SK-N-SH (cell line): ENCODE measurements at regions not wholly inside any gene's neighbourhood (a gene's known extent, or its start where the extent isn't known, plus 50 kb on each side); places are given as distances from the start of the nearest gene placed in this dataset.

Experiments
- CTCF ChIA-PET: fragments of 300-600, 350-600 bp; formaldehyde crosslinking; extraction: SDS; loops from one replicate; lab custom pipeline; 2021; lab: Yijun Ruan, JAX
- POLR2A ChIA-PET: fragments of 350-600 bp; sonication (Branson Sonifier 250); formaldehyde crosslinking; extraction: SDS; loops from one replicate; lab custom pipeline; 2020; ENCODE audit warnings: antibody characterized with exemption, inconsistent platforms; lab: Yijun Ruan, JAX
- DNase-seq: peaks from one replicate; pipeline ENCODE4 v3.0.0; 2012
- H2AFZ ChIP-seq: fragments of 200-600 bp; sonication (generic); 2 replicates; pipeline ENCODE4 v1.8.1; 2016; ENCODE audit warnings: antibody characterized with exemption, mild to moderate bottlenecking, low read depth
- H3F3A ChIP-seq: fragments of 200-600 bp; sonication (generic); replicated peaks from 2 replicates; pipeline ENCODE3; 2016; ENCODE audit warnings: antibody characterized with exemption, mild to moderate bottlenecking; ENCODE audit not compliant: insufficient read depth
- H3K27ac ChIP-seq, 2 experiments: fragments of 200-500 bp in 1 of 2; fragments of 200-600 bp in 1 of 2; sonication (Bioruptor generic) in 1 of 2; sonication (generic), shearing (Covaris generic) in 1 of 2; 2 replicates each; pipeline versions ENCODE4 v1.5.1 to v1.6.1; 2014 to 2016; ENCODE audit warnings: low read depth in 2 of 2, inconsistent platforms in 1 of 2, low read length in 1 of 2, mild to moderate bottlenecking in 1 of 2, mixed read lengths in 1 of 2
- H3K27me3 ChIP-seq: fragments of 200-600 bp; sonication (generic), shearing (Covaris generic); 2 replicates; pipeline ENCODE4 v1.6.1; 2016; ENCODE audit warnings: mixed run types; ENCODE audit not compliant: insufficient read depth
- H3K36me3 ChIP-seq, 2 experiments: fragments of 200-500 bp in 1 of 2; fragments of 200-600 bp in 1 of 2; sonication (Bioruptor generic) in 1 of 2; sonication (generic) in 1 of 2; replicated peaks in 1 of 2; 2 replicates each; pipeline versions ENCODE3 to v1.5.1; 2014 to 2016; ENCODE audit warnings: low read length in 1 of 2, mild to moderate bottlenecking in 1 of 2; ENCODE audit not compliant: insufficient read depth in 2 of 2, control insufficient read depth in 1 of 2
- H3K4me1 ChIP-seq, 2 experiments: fragments of 200-500 bp in 1 of 2; fragments of 200-600 bp in 1 of 2; sonication (Bioruptor generic) in 1 of 2; sonication (generic), shearing (Covaris generic) in 1 of 2; 2 replicates each; pipeline versions ENCODE4 v1.5.1 to v1.6.1; 2014 to 2016; ENCODE audit warnings: low read depth in 1 of 2, low read length in 1 of 2, mixed run types in 1 of 2; ENCODE audit not compliant: insufficient read depth in 2 of 2, control insufficient read depth in 1 of 2
- H3K4me2 ChIP-seq: fragments of 200-600 bp; sonication (generic), shearing (Covaris generic); 2 replicates; pipeline ENCODE4 v1.6.1; 2017; ENCODE audit warnings: mixed run types
- H3K4me3 ChIP-seq, 2 experiments: fragments of 200-500 bp in 1 of 2; fragments of 200-600 bp in 1 of 2; sonication (Bioruptor generic) in 1 of 2; sonication (generic), shearing (Covaris generic) in 1 of 2; 2 replicates each; pipeline versions ENCODE4 v1.5.1 to v1.8.1; 2014 to 2016; ENCODE audit warnings: low read depth in 2 of 2, inconsistent platforms in 1 of 2, low read length in 1 of 2, mild to moderate bottlenecking in 1 of 2, mixed read lengths in 1 of 2, moderate library complexity in 1 of 2
- H3K79me2 ChIP-seq: fragments of 200-600 bp; sonication (generic); 2 replicates; pipeline ENCODE4 v1.8.1; 2017; ENCODE audit warnings: mild to moderate bottlenecking; ENCODE audit not compliant: insufficient read depth
- H3K9ac ChIP-seq: fragments of 200-600 bp; sonication (generic); 2 replicates; pipeline ENCODE4 v1.6.1; 2017; ENCODE audit warnings: mixed run types
- H3K9me2 ChIP-seq: fragments of 200-600 bp; sonication (generic); 2 replicates; pipeline ENCODE4 v1.6.1; 2017; ENCODE audit warnings: mixed run types
- H3K9me3 ChIP-seq: fragments of 200-600 bp; sonication (generic); 2 replicates; pipeline ENCODE4 v1.6.1; 2017; ENCODE audit warnings: mixed run types, mild to moderate bottlenecking, moderate library complexity
- H4K20me1 ChIP-seq: fragments of 200-600 bp; sonication (generic); 2 replicates; pipeline ENCODE4 v1.6.1; 2017; ENCODE audit warnings: mild to moderate bottlenecking, mixed run types; ENCODE audit not compliant: insufficient read depth
- CHD2 ChIP-seq: fragments of 150-350 bp; IDR thresholded peaks from 2 replicates; pipeline ENCODE4 v1.6.1; 2018; ENCODE audit warnings: low read length; ENCODE audit not compliant: partially characterized antibody
- ELF1 ChIP-seq: IDR thresholded peaks from 2 replicates; pipeline ENCODE4 v1.4.0; 2012
- EZH2phosphoT487 ChIP-seq: fragments of 200-600 bp; sonication (generic); IDR thresholded peaks from 2 replicates; pipeline ENCODE4 v1.6.1; 2017; ENCODE audit warnings: low read depth, mixed run types, mild to moderate bottlenecking, antibody characterized with exemption, moderate library complexity, borderline replicate concordance
- FOSL2 ChIP-seq: IDR thresholded peaks from 2 replicates; pipeline ENCODE4 v1.4.0; 2012; ENCODE audit warnings: low read depth, mild to moderate bottlenecking, moderate library complexity, borderline replicate concordance
- FOXJ3 ChIP-seq: sonication (generic); formaldehyde crosslinking; IDR thresholded peaks from 2 replicates; pipeline ENCODE4 v1.5.1; 2020; ENCODE audit warnings: mild to moderate bottlenecking, missing genetic modification reagents
- GABPA ChIP-seq: IDR thresholded peaks from 2 replicates; pipeline ENCODE4 v1.4.0; 2012; ENCODE audit warnings: low read depth, mild to moderate bottlenecking
- MAX ChIP-seq: IDR thresholded peaks from 2 replicates; pipeline ENCODE4 v1.4.0; 2012; ENCODE audit warnings: low read depth
- MEF2A ChIP-seq: IDR thresholded peaks from 2 replicates; pipeline ENCODE4 v1.4.0; 2012; ENCODE audit warnings: low read depth, borderline replicate concordance
- NFIC ChIP-seq: IDR thresholded peaks from 2 replicates; pipeline ENCODE4 v1.4.0; 2012; ENCODE audit warnings: borderline replicate concordance
- RAD21 ChIP-seq: IDR thresholded peaks from 2 replicates; pipeline ENCODE4 v1.6.1; 2012; ENCODE audit warnings: mild to moderate bottlenecking, low read length
- RCOR1 ChIP-seq: fragments of 150-350 bp; IDR thresholded peaks from 2 replicates; pipeline ENCODE4 v1.6.1; 2017; ENCODE audit warnings: antibody characterized with exemption, low read length
- RXRA ChIP-seq: IDR thresholded peaks from 2 replicates; pipeline ENCODE4 v1.4.0; 2012; ENCODE audit warnings: low read depth, mild to moderate bottlenecking, borderline replicate concordance
- SMC3 ChIP-seq: IDR thresholded peaks from 2 replicates; pipeline ENCODE4 v1.6.1; 2012; ENCODE audit warnings: low read depth, low read length, improper control_type of control experiment
- TAF1 ChIP-seq: IDR thresholded peaks from 2 replicates; pipeline ENCODE4 v1.6.1; 2012; ENCODE audit warnings: low read depth, mild to moderate bottlenecking, low read length, moderate library complexity, borderline replicate concordance
- TCF12 ChIP-seq: IDR thresholded peaks from 2 replicates; pipeline ENCODE4 v1.4.0; 2012
- WGBS: methylation state at CpG from one replicate; pipeline ENCODE4 v1.1.6; 2017; ENCODE audit warnings: low lambda C conversion rate; 5-methylcytosine and 5-hydroxymethylcytosine counted together
- TF ChIP-seq, protein P1 (sequence below): IDR thresholded peaks from 2 replicates; pipeline ENCODE4 v1.6.1; 2012; ENCODE audit warnings: mild to moderate bottlenecking, low read depth, low read length, moderate library complexity
- TF ChIP-seq, protein P2 (sequence below): fragments of 150-350 bp; IDR thresholded peaks from 2 replicates; pipeline ENCODE4 v1.6.1; 2017; ENCODE audit warnings: antibody characterized with exemption, low read length, low read depth, borderline replicate concordance
- TF ChIP-seq, protein P3 (sequence below): IDR thresholded peaks from 2 replicates; pipeline ENCODE4 v1.4.0; 2012; ENCODE audit warnings: low read depth, borderline replicate concordance
- TF ChIP-seq, protein P4 (sequence below): IDR thresholded peaks from 2 replicates; pipeline ENCODE4 v1.4.0; 2012; ENCODE audit warnings: low read depth, borderline replicate concordance

- H3K27ac ChIP-seq = no peak overlapping the region
- CTCF ChIA-PET = interaction anchor here (0.6 kb wide), 1 partner anchor 655 kb away, joined by 4 read pairs; no protein-coding TSS in a partner anchor
- POLR2A ChIA-PET = no interaction called here
Observed at GRCh38 chr5:125313555-125313954, 567.1 kb upstream of the ZNF608 start.

More at GRCh38 chr5:125313555-125313954, 567.1 kb upstream of the ZNF608 start:
- no peak overlapping the region for H2AFZ ChIP-seq
- H3K9me3 ChIP-seq = no peaks in the 10 kb centered on the region; the same call in 1 of the 2 replicates
- H3K4me1 ChIP-seq = peaks cover 14 to 20% of the 10 kb centered on the region in 2 experiments
- WGBS = 94% methylated on average over 4 of the region's 4 CpGs
- H3K4me3 ChIP-seq = no peak overlapping the region
- TF ChIP-seq MEF2A = no peak
- TF ChIP-seq, protein P1, sequence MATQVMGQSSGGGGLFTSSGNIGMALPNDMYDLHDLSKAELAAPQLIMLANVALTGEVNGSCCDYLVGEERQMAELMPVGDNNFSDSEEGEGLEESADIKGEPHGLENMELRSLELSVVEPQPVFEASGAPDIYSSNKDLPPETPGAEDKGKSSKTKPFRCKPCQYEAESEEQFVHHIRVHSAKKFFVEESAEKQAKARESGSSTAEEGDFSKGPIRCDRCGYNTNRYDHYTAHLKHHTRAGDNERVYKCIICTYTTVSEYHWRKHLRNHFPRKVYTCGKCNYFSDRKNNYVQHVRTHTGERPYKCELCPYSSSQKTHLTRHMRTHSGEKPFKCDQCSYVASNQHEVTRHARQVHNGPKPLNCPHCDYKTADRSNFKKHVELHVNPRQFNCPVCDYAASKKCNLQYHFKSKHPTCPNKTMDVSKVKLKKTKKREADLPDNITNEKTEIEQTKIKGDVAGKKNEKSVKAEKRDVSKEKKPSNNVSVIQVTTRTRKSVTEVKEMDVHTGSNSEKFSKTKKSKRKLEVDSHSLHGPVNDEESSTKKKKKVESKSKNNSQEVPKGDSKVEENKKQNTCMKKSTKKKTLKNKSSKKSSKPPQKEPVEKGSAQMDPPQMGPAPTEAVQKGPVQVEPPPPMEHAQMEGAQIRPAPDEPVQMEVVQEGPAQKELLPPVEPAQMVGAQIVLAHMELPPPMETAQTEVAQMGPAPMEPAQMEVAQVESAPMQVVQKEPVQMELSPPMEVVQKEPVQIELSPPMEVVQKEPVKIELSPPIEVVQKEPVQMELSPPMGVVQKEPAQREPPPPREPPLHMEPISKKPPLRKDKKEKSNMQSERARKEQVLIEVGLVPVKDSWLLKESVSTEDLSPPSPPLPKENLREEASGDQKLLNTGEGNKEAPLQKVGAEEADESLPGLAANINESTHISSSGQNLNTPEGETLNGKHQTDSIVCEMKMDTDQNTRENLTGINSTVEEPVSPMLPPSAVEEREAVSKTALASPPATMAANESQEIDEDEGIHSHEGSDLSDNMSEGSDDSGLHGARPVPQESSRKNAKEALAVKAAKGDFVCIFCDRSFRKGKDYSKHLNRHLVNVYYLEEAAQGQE = no peak
- no peak for TF ChIP-seq FOXJ3 (CRISPR knock-in tag)
- TF ChIP-seq NFIC = no peak
- TF ChIP-seq ELF1 = no peak
- no peak for TF ChIP-seq CHD2
- no peak for TF ChIP-seq RAD21
- no peak for TF ChIP-seq GABPA
- TF ChIP-seq, protein P2, sequence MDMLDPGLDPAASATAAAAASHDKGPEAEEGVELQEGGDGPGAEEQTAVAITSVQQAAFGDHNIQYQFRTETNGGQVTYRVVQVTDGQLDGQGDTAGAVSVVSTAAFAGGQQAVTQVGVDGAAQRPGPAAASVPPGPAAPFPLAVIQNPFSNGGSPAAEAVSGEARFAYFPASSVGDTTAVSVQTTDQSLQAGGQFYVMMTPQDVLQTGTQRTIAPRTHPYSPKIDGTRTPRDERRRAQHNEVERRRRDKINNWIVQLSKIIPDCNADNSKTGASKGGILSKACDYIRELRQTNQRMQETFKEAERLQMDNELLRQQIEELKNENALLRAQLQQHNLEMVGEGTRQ = no peak
- TF ChIP-seq TCF12 = no peak
- no peak for TF ChIP-seq MAX
- TF ChIP-seq TAF1 = no peak
- TF ChIP-seq, protein P3, sequence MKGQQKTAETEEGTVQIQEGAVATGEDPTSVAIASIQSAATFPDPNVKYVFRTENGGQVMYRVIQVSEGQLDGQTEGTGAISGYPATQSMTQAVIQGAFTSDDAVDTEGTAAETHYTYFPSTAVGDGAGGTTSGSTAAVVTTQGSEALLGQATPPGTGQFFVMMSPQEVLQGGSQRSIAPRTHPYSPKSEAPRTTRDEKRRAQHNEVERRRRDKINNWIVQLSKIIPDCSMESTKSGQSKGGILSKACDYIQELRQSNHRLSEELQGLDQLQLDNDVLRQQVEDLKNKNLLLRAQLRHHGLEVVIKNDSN = no peak
- no peak for TF ChIP-seq RCOR1
- no peak for TF ChIP-seq RXRA
- TF ChIP-seq SMC3 = no peak
- TF ChIP-seq EZH2phosphoT487 = no peak
- TF ChIP-seq, protein P4, sequence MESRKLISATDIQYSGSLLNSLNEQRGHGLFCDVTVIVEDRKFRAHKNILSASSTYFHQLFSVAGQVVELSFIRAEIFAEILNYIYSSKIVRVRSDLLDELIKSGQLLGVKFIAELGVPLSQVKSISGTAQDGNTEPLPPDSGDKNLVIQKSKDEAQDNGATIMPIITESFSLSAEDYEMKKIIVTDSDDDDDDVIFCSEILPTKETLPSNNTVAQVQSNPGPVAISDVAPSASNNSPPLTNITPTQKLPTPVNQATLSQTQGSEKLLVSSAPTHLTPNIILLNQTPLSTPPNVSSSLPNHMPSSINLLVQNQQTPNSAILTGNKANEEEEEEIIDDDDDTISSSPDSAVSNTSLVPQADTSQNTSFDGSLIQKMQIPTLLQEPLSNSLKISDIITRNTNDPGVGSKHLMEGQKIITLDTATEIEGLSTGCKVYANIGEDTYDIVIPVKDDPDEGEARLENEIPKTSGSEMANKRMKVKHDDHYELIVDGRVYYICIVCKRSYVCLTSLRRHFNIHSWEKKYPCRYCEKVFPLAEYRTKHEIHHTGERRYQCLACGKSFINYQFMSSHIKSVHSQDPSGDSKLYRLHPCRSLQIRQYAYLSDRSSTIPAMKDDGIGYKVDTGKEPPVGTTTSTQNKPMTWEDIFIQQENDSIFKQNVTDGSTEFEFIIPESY = no peak
- TF ChIP-seq FOSL2 = no peak
- H3K4me2 ChIP-seq = no peak overlapping the region
- no peaks in the 10 kb centered on the region for H4K20me1 ChIP-seq
- H3K79me2 ChIP-seq = no peaks in the 10 kb centered on the region
- no peak overlapping the region for H3K9ac ChIP-seq
- H3K27me3 ChIP-seq = no peaks in the 10 kb centered on the region
- H3K9me2 ChIP-seq = no peaks in the 10 kb centered on the region
- H3F3A ChIP-seq = peaks cover 27% of the 10 kb centered on the region
- DNase-seq = no peak
- H3K36me3 ChIP-seq = no peaks in the 10 kb centered on the region
